Brain microvascular endothelial cell (primary cell): ENCODE measurements at regions not wholly inside any gene's neighbourhood (a gene's known extent, or its start where the extent isn't known, plus 50 kb on each side); places are given as distances from the start of the nearest gene placed in this dataset.
A peak's percentile ranks its signal among the peaks of the same experiment; 100 is the strongest.

Experiments
- DNase-seq: peaks from one replicate; pipeline ENCODE4 v3.0.0-alpha.2; 2020
- H3K27ac ChIP-seq: fragments of 250-450 bp; sonication (Bioruptor Pico); 2 replicates; pipeline ENCODE4 v1.5.1; 2020; ENCODE audit warnings: mild to moderate bottlenecking, moderate library complexity
- H3K27me3 ChIP-seq: fragments of 250-450 bp; sonication (Bioruptor Pico); replicated peaks from 2 replicates; pipeline ENCODE4 v1.5.1; 2020; ENCODE audit warnings: mild to moderate bottlenecking
- H3K36me3 ChIP-seq: fragments of 250-450 bp; sonication (Bioruptor Pico); replicated peaks from 2 replicates; pipeline ENCODE4 v1.5.1; 2020; ENCODE audit warnings: mild to moderate bottlenecking
- H3K4me3 ChIP-seq: 2 replicates; pipeline ENCODE4 v1.5.1; 2011; ENCODE audit warnings: low read depth, mild to moderate bottlenecking, control low read depth, low read length, moderate library complexity
- in situ Hi-C: cut with HindIII; loops from 2 replicates; pipeline ENCODE4 v1.10.0; 2017; ENCODE audit warnings: low sequenced_read_pairs, low pct_ligation_motif_present
- TF ChIP-seq, protein P1 (sequence below): IDR thresholded peaks from 2 replicates; pipeline ENCODE4 v1.5.1; 2011; ENCODE audit warnings: low read depth, mild to moderate bottlenecking, moderate library complexity, low read length, control low read depth, inconsistent platforms; ENCODE audit errors: missing control alignments

DNA sequence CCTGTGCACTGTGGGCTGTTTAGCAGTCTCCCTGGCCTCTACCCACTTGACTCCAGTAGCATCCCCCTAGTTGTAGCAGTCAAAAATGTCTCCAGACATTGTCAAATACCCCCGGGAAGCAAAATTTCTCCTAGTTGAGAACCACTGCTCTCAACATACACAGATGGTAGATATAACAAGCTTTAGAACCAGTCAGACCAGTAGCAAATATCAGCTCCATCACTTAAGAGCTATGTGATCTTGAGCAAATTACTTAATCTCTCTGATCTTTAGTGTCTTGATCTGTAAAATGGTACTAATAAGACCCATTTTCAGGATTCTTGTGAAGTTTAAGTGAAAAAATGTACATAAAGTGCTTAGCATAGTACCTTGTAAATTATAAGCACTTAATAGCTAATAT is 96.2 kb downstream of the DUSP6 start:
- no peak for DNase-seq
- TF ChIP-seq, protein P1, sequence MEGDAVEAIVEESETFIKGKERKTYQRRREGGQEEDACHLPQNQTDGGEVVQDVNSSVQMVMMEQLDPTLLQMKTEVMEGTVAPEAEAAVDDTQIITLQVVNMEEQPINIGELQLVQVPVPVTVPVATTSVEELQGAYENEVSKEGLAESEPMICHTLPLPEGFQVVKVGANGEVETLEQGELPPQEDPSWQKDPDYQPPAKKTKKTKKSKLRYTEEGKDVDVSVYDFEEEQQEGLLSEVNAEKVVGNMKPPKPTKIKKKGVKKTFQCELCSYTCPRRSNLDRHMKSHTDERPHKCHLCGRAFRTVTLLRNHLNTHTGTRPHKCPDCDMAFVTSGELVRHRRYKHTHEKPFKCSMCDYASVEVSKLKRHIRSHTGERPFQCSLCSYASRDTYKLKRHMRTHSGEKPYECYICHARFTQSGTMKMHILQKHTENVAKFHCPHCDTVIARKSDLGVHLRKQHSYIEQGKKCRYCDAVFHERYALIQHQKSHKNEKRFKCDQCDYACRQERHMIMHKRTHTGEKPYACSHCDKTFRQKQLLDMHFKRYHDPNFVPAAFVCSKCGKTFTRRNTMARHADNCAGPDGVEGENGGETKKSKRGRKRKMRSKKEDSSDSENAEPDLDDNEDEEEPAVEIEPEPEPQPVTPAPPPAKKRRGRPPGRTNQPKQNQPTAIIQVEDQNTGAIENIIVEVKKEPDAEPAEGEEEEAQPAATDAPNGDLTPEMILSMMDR = no peak
- in situ Hi-C loops = no loop called here
- Histone ChIP-seq H3K36me3 (no peaks in the 10 kb centered on the region), H3K27me3 (no peaks in the 10 kb centered on the region), H3K27ac (no peak overlapping the region), H3K4me3 (no peak overlapping the region)

DNA sequence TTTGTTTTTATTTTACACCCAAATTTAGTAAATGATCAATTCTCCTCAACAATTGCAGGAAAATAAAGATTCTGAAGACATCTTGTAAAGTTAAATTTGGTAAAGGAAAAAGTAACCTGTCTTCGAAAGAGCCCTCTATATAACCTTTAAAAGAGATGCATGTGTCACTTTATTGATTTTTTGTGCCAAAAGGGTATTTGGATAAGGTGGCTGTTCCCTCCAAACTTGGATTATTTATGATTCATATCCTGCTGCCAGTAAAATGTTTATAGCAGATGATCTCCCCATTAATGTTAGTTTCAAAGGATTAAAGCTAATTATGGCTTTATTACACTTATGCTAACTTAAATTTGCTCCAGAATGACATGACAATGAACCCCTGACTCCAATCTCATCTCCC is 98.8 kb downstream of the DUSP6 start:
- TF ChIP-seq, protein P1 = no peak
- H3K36me3 ChIP-seq = no peaks in the 10 kb centered on the region
- no peak for DNase-seq
- H3K27me3 ChIP-seq = no peaks in the 10 kb centered on the region
- H3K27ac ChIP-seq = no peak overlapping the region
- in situ Hi-C loops = no loop called here
- H3K4me3 ChIP-seq = no peak overlapping the region

GRCh38 chr12:89252284-89252683 is 100.0 kb downstream of the DUSP6 start:
- TF ChIP-seq, protein P1 = no peak
- H3K36me3 ChIP-seq = no peaks in the 10 kb centered on the region
- no peaks in the 10 kb centered on the region for H3K27me3 ChIP-seq
- H3K4me3 ChIP-seq = no peak overlapping the region
- no peak overlapping the region for H3K27ac ChIP-seq
- in situ Hi-C loops = no loop called here
- peak; percentile 22 for DNase-seq

GRCh38 chr12:89251342-89252271 is 100.7 kb downstream of the DUSP6 start:
- Histone ChIP-seq H3K27ac (no peak overlapping the region), H3K36me3 (no peaks in the 10 kb centered on the region), H3K4me3 (no peak overlapping the region), H3K27me3 (no peaks in the 10 kb centered on the region)
- in situ Hi-C loops = no loop called here
- no peak for DNase-seq
- TF ChIP-seq, protein P1 = no peak

- no peak for DNase-seq
- no peak overlapping the region for H3K4me3 ChIP-seq
- no peak overlapping the region for H3K27ac ChIP-seq
- no peaks in the 10 kb centered on the region for H3K36me3 ChIP-seq
- in situ Hi-C loops = no loop called here
- TF ChIP-seq, protein P1 = no peak
- H3K27me3 ChIP-seq = no peaks in the 10 kb centered on the region
Measured at GRCh38 chr12:89250636-89251035, 101.7 kb downstream of the DUSP6 start.
